ENCODE measurements at regions not wholly inside any gene's neighbourhood (a gene's known extent, or its start where the extent isn't known, plus 50 kb on each side); places are given as distances from the start of the nearest gene placed in this dataset.

DNA sequence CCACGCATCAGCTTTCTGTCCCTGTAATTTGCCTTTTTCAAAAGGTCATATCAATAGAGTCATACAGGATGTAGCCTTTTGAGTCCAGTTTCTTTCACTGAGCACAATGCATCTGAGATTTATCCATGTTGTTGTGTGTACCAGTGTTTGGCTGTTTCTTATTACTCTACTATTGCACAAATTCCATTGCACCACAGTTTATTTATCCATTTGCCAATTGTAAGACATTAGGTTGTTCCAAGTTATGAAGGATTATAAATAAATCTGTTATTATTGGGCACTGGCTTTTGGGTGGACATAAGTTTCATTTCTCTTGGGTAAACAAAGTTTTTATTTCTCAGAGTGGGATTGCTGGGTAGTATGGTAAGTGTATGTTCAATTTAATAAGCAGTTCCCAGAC is 68.3 kb upstream of the TBPL2 start:
- no peak for TF ChIP-seq EZH2 (IDR thresholded peaks at IDR 0.05; ENCODE audit: low read length)
- TF ChIP-seq, protein P1, sequence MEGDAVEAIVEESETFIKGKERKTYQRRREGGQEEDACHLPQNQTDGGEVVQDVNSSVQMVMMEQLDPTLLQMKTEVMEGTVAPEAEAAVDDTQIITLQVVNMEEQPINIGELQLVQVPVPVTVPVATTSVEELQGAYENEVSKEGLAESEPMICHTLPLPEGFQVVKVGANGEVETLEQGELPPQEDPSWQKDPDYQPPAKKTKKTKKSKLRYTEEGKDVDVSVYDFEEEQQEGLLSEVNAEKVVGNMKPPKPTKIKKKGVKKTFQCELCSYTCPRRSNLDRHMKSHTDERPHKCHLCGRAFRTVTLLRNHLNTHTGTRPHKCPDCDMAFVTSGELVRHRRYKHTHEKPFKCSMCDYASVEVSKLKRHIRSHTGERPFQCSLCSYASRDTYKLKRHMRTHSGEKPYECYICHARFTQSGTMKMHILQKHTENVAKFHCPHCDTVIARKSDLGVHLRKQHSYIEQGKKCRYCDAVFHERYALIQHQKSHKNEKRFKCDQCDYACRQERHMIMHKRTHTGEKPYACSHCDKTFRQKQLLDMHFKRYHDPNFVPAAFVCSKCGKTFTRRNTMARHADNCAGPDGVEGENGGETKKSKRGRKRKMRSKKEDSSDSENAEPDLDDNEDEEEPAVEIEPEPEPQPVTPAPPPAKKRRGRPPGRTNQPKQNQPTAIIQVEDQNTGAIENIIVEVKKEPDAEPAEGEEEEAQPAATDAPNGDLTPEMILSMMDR (optimal IDR thresholded peaks at IDR 0.05 in 1 of 3, IDR thresholded peaks at IDR 0.05 in 1 of 3, conservative IDR thresholded peaks at IDR 0.05 in 1 of 3; ENCODE audit: extremely low read depth in 1 of 3, insufficient read depth in 2 of 3, low read length in 3 of 3), result no peak
